ENCODE measurements at regions not wholly inside any gene's neighbourhood (a gene's known extent, or its start where the extent isn't known, plus 50 kb on each side); places are given as distances from the start of the nearest gene placed in this dataset.

GRCh38 chr9:36450110-36450732 is 50.2 kb upstream of the RNF38 start:
- H4K20me1 ChIP-seq (ENCODE audit: insufficient read depth, low read length): no peaks in the 10 kb centered on the region
- H3K4me1 ChIP-seq (ENCODE audit: insufficient read depth, low read length, severe bottlenecking): no peaks in the 10 kb centered on the region
- H3K4me3 ChIP-seq (ENCODE audit: low read depth, low read length, poor library complexity, severe bottlenecking): no peak overlapping the region
- no peaks in the 10 kb centered on the region for H3K9me3 ChIP-seq (ENCODE audit: low read length)
- no peaks in the 10 kb centered on the region for H3F3A ChIP-seq (ENCODE audit: insufficient read depth, low read length)
- H3K9me2 ChIP-seq (ENCODE audit: low read depth, low read length): no peaks in the 10 kb centered on the region
- H2AFZ ChIP-seq (ENCODE audit: low read length): no peak overlapping the region
- no peak overlapping the region for H3K27ac ChIP-seq (ENCODE audit: low read depth, low read length, poor library complexity, severe bottlenecking)
- H3K79me2 ChIP-seq (ENCODE audit: insufficient read depth, low read length): peaks cover 26% of the 10 kb centered on the region
- no peak overlapping the region for H3K4me2 ChIP-seq (ENCODE audit: low read length)
- H3K36me3 ChIP-seq (ENCODE audit: insufficient read depth, low read length): 0 out of 2 replicates have a peak, but pooled peaks cover 3% of the 10 kb centered on the region
- no peaks in the 10 kb centered on the region for H3K27me3 ChIP-seq (ENCODE audit: insufficient read depth, low read length)
- H3K9ac ChIP-seq (ENCODE audit: low read length): no peak overlapping the region
- TF ChIP-seq, protein P1, sequence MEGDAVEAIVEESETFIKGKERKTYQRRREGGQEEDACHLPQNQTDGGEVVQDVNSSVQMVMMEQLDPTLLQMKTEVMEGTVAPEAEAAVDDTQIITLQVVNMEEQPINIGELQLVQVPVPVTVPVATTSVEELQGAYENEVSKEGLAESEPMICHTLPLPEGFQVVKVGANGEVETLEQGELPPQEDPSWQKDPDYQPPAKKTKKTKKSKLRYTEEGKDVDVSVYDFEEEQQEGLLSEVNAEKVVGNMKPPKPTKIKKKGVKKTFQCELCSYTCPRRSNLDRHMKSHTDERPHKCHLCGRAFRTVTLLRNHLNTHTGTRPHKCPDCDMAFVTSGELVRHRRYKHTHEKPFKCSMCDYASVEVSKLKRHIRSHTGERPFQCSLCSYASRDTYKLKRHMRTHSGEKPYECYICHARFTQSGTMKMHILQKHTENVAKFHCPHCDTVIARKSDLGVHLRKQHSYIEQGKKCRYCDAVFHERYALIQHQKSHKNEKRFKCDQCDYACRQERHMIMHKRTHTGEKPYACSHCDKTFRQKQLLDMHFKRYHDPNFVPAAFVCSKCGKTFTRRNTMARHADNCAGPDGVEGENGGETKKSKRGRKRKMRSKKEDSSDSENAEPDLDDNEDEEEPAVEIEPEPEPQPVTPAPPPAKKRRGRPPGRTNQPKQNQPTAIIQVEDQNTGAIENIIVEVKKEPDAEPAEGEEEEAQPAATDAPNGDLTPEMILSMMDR (IDR thresholded peaks at IDR 0.05; ENCODE audit: low read length): peak; percentile 58
- TF ChIP-seq EZH2 (IDR thresholded peaks at IDR 0.05; ENCODE audit: borderline replicate concordance, low read length): no peak
